ENCODE measurements at regions not wholly inside any gene's neighbourhood (a gene's known extent, or its start where the extent isn't known, plus 50 kb on each side); places are given as distances from the start of the nearest gene placed in this dataset.

DNA sequence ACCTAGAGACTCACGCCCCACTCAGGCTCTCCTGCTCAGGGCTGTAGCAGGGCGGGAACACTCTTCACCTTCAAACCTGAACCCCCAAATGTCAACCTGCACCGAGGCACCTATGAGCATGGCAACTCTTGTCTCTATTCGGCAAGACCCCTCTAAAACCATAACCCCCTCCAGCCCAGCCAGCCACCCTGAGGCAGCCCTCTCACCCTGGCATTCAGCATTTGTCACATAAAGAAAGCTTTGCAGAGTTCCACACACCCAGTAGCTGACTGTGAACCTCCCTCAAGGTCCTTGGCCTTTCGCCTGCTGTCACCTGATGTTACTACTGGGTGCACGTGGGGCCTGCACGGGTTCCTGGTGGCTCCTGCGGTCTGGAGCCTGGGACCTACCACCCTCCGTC, 97.2 kb upstream of the ALKAL2 start:
- Histone ChIP-seq H3K27ac (ENCODE audit: low read length) (no peak overlapping the region), H3K36me3 (ENCODE audit: low read depth, low read length) (no peaks in the 10 kb centered on the region), H3K27me3 (ENCODE audit: low read length) (no peaks in the 10 kb centered on the region), H3K9ac (ENCODE audit: low read length) (no peak overlapping the region), H3K4me2 (ENCODE audit: low read length) (no peak overlapping the region), H3K79me2 (ENCODE audit: low read length) (no peaks in the 10 kb centered on the region), H3K4me1 (ENCODE audit: insufficient read depth, low read length) (peaks cover 7% of the 10 kb centered on the region; the same call in 1 of the 2 replicates), H3K4me3 (ENCODE audit: low read length) (no peak overlapping the region), H3F3A (ENCODE audit: low read length, unreplicated experiment) (no peaks in the 10 kb centered on the region), H3K9me3 (ENCODE audit: low read length) (no peaks in the 10 kb centered on the region), H3K9me2 (replicated peaks; ENCODE audit: low read length) (no peaks in the 10 kb centered on the region), H2AFZ (ENCODE audit: low read length) (no peak overlapping the region), H4K20me1 (ENCODE audit: low read length) (no peaks in the 10 kb centered on the region)
- CTCF ChIA-PET, result no interaction called here
- ATAC-seq, result no peak
- intact Hi-C loops (cut with micrococcal nuclease), result no loop called here
- TF ChIP-seq EZH2phosphoT487 (IDR thresholded peaks at IDR 0.05; ENCODE audit: borderline replicate concordance, low read length), result no peak
- TF ChIP-seq, protein P1, sequence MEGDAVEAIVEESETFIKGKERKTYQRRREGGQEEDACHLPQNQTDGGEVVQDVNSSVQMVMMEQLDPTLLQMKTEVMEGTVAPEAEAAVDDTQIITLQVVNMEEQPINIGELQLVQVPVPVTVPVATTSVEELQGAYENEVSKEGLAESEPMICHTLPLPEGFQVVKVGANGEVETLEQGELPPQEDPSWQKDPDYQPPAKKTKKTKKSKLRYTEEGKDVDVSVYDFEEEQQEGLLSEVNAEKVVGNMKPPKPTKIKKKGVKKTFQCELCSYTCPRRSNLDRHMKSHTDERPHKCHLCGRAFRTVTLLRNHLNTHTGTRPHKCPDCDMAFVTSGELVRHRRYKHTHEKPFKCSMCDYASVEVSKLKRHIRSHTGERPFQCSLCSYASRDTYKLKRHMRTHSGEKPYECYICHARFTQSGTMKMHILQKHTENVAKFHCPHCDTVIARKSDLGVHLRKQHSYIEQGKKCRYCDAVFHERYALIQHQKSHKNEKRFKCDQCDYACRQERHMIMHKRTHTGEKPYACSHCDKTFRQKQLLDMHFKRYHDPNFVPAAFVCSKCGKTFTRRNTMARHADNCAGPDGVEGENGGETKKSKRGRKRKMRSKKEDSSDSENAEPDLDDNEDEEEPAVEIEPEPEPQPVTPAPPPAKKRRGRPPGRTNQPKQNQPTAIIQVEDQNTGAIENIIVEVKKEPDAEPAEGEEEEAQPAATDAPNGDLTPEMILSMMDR (conservative IDR thresholded peaks at IDR 0.05; ENCODE audit: low read depth, low read length), result no peak
- TF ChIP-seq EZH2 (IDR thresholded peaks at IDR 0.05; ENCODE audit: low read length, unreplicated experiment), result no peak
- DNase-seq, result no peak
- no TSS peak for BruUV-seq (replicated peaks)
- POLR2A ChIA-PET (ENCODE audit: unreplicated experiment), result no interaction called here

DNA sequence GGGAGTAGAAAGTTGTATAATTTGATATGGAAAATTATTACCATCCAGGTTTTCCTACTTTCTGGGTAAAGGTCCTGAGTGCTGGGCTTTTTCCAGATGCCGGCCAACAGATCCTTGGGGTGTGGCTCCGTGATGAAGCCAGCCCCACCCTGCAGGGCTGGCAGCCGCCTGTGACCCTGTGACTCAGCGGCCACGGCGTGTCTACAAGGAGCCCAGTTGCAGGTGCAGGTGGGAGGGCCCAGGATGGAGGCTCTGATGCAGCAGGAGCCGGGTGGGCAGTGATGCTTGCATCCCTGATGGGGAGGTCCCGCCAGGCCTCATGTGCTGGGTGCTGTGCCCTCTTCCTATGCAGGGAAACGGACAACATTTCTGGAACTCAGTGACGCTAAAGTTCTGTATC, 96.0 kb upstream of the ALKAL2 start:
- Histone ChIP-seq H3K27me3 (ENCODE audit: low read length) (no peaks in the 10 kb centered on the region), H3K79me2 (ENCODE audit: low read length) (no peaks in the 10 kb centered on the region), H3K9me2 (replicated peaks; ENCODE audit: low read length) (no peaks in the 10 kb centered on the region), H4K20me1 (ENCODE audit: low read length) (no peaks in the 10 kb centered on the region), H3K36me3 (ENCODE audit: low read depth, low read length) (no peaks in the 10 kb centered on the region), H3F3A (ENCODE audit: low read length, unreplicated experiment) (no peaks in the 10 kb centered on the region), H3K9ac (ENCODE audit: low read length) (no peak overlapping the region), H3K27ac (ENCODE audit: low read length) (no peak overlapping the region), H2AFZ (ENCODE audit: low read length) (no peak overlapping the region; the same call in 1 of the 2 replicates), H3K4me3 (ENCODE audit: low read length) (no peak overlapping the region), H3K4me1 (ENCODE audit: insufficient read depth, low read length) (peaks cover 7% of the 10 kb centered on the region; the same call in 1 of the 2 replicates), H3K4me2 (ENCODE audit: low read length) (peak overlapping the region; percentile 30), H3K9me3 (ENCODE audit: low read length) (0 out of 2 replicates have a peak, but pooled peaks cover 4% of the 10 kb centered on the region)
- TF ChIP-seq, protein P1 (conservative IDR thresholded peaks at IDR 0.05; ENCODE audit: low read depth, low read length), result no peak
- TF ChIP-seq EZH2phosphoT487 (IDR thresholded peaks at IDR 0.05; ENCODE audit: borderline replicate concordance, low read length) (no peak), EZH2 (IDR thresholded peaks at IDR 0.05; ENCODE audit: low read length, unreplicated experiment) (no peak)
- ChIA-PET CTCF (no interaction called here), POLR2A (ENCODE audit: unreplicated experiment) (interaction anchor here (0.6 kb wide), 1 partner anchor 40 kb away, joined by 4 read pairs; no protein-coding TSS in a partner anchor)
- DNase-seq (peak; percentile 85), ATAC-seq (peak; percentile 99)
- BruUV-seq (replicated peaks), result no TSS peak
- intact Hi-C loops (cut with micrococcal nuclease), result no loop called here

DNA sequence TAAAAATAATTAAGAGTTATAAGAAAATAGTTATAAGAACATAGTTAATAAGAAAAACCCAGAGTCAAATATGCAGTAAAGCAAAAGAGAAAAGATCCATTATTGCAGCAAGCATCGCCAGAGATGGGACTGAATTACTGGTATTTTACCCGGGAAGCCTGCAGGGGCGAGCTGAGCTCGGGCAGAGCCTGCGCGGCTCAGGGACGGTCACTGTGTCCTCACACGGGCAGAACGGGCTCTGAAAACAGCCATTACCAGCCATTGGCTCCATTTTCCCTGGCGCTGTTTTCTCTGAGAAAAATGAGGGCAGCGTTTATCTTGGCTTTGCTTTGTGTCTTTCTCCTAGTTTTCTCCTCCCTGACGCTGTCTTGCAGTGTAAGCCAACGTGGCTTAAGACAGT, 95.3 kb upstream of the ALKAL2 start:
- H3K4me3 ChIP-seq (ENCODE audit: low read length), result no peak overlapping the region
- H3K9ac ChIP-seq (ENCODE audit: low read length), result no peak overlapping the region
- TF ChIP-seq EZH2phosphoT487 (IDR thresholded peaks at IDR 0.05; ENCODE audit: borderline replicate concordance, low read length) (no peak), EZH2 (IDR thresholded peaks at IDR 0.05; ENCODE audit: low read length, unreplicated experiment) (no peak)
- TF ChIP-seq, protein P1 (conservative IDR thresholded peaks at IDR 0.05; ENCODE audit: low read depth, low read length), result no peak
- H3F3A ChIP-seq (ENCODE audit: low read length, unreplicated experiment), result no peaks in the 10 kb centered on the region
- H3K27me3 ChIP-seq (ENCODE audit: low read length), result no peaks in the 10 kb centered on the region
- 0 out of 2 replicates have a peak, but pooled peaks cover 4% of the 10 kb centered on the region for H3K9me3 ChIP-seq (ENCODE audit: low read length)
- no TSS peak for BruUV-seq (replicated peaks)
- H3K4me1 ChIP-seq (ENCODE audit: insufficient read depth, low read length), result peaks cover 7% of the 10 kb centered on the region; the same call in 1 of the 2 replicates
- no peaks in the 10 kb centered on the region for H4K20me1 ChIP-seq (ENCODE audit: low read length)
- intact Hi-C loops (cut with micrococcal nuclease), result no loop called here
- H3K9me2 ChIP-seq (replicated peaks; ENCODE audit: low read length), result no peaks in the 10 kb centered on the region
- H3K36me3 ChIP-seq (ENCODE audit: low read depth, low read length), result no peaks in the 10 kb centered on the region
- H2AFZ ChIP-seq (ENCODE audit: low read length), result peak overlapping the region; percentile 40; the same call in 1 of the 2 replicates
- no peak overlapping the region; the same call in 1 of the 2 replicates for H3K4me2 ChIP-seq (ENCODE audit: low read length)
- no peaks in the 10 kb centered on the region for H3K79me2 ChIP-seq (ENCODE audit: low read length)
- CTCF ChIA-PET, result no interaction called here
- no peak for ATAC-seq
- H3K27ac ChIP-seq (ENCODE audit: low read length), result no peak overlapping the region
- POLR2A ChIA-PET (ENCODE audit: unreplicated experiment), result no interaction called here
- DNase-seq, result no peak

All from PC-3 (cell line).